GM18507 (cell line): ENCODE measurements at regions not wholly inside any gene's neighbourhood (a gene's known extent, or its start where the extent isn't known, plus 50 kb on each side); places are given as distances from the start of the nearest gene placed in this dataset.

Experiments
- DNase-seq: peaks from one replicate; pipeline ENCODE4 v3.0.0; 2011; ENCODE audit warnings: low read depth; ENCODE audit not compliant: insufficient read length; ENCODE audit errors: extremely low spot score
- FAIRE-seq: peaks from 2 replicates; lab custom pipeline; 2011; peaks lifted over from hg19 to GRCh38; lab: Jason Lieb, UNC

GRCh38 chr16:66131895-66132294 is 234.6 kb upstream of the CDH5 start:
- no peak for FAIRE-seq

DNA sequence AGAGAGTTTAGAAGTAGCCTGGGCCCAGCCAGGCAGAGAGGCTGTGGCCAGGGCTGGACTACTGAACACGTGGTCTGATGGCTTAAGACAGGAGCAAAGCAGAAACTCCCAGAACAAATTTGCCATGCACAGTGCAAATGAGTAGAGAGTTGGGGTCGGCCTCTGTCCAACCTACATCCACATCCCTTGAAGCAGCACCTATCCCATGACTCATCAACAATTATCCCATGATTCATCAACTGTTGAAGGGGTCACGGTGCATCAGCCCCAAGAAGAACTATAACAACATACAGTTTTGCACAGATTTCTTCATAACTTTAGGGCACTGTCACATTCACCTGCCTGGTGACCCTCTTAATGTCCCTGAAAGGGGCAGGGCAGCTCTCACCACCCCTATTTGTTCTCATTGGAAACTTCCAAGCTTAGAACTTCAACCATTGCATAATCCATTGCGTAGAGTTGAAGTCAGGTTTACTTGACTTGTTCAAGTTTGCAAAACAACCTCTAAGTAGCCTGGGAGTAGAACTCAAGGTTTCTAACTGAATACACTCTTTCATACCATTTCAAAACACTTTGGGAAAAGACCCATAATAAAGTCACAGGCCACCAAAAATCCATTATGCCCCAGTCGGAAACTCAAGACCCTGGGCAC is 235.2 kb upstream of the CDH5 start:
- FAIRE-seq (no peak), DNase-seq (no peak)

More at GRCh38 chr16:66131895-66132294, 234.6 kb upstream of the CDH5 start:
- no peak for DNase-seq

- no peak for DNase-seq
- FAIRE-seq: no peak
Measured at GRCh38 chr16:66130296-66130905, 236.1 kb upstream of the CDH5 start.

GRCh38 chr16:66129196-66129595 is 237.3 kb upstream of the CDH5 start:
- FAIRE-seq: no peak
- DNase-seq: no peak

GRCh38 chr16:66128371-66128770 is 238.1 kb upstream of the CDH5 start:
- DNase-seq (no peak), FAIRE-seq (no peak)

GRCh38 chr16:66127459-66128370 is 238.8 kb upstream of the CDH5 start:
- DNase-seq (no peak), FAIRE-seq (no peak)

DNA sequence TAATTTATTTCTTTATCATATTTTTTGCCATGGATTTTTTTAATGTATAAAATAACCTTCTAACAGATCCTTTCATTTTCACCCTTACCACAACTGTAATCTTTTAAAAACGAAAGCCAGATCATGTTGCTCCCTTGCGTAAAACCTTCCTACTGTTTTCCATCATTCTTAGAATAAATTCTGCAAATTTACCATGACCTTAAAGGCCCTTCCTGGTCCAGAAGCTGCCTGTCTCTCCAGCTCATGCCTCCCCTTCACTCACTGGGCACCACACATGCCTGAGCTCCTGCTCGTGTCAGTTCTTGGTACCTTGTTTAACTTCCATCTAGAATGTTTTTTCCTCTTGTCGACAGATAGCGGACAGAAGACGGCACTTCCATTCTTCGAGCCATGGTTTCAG is 245.0 kb upstream of the CDH5 start:
- DNase-seq (no peak), FAIRE-seq (no peak)

- no peak for FAIRE-seq
- DNase-seq: no peak
Measured at GRCh38 chr16:66120656-66121055, 245.8 kb upstream of the CDH5 start.

- no peak for FAIRE-seq
- no peak for DNase-seq
Measured at GRCh38 chr16:66116163-66117002, 250.1 kb upstream of the CDH5 start.

- FAIRE-seq (no peak), DNase-seq (no peak)
Measured at GRCh38 chr16:66115373-66115772, 251.1 kb upstream of the CDH5 start.

DNA sequence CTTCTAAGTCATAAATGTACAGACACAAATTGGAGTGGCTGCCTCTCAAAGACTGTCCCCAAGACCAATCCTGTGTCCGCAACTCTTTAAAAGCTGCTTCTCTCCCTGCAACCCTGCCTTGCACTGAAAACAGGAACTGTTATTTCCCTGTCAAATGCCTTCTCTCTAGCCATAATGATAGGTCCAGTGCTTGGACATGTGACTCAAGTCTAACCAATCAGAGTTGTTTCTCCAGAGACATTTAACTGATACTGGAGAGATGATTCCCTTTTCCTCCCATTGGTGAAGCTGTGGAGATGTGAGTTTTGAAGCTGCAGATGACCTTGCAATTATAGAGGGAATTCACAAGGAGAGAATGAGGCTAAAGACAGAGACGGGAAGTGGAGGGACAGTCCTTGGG is 253.3 kb upstream of the CDH5 start:
- no peak for DNase-seq
- FAIRE-seq: no peak

DNA sequence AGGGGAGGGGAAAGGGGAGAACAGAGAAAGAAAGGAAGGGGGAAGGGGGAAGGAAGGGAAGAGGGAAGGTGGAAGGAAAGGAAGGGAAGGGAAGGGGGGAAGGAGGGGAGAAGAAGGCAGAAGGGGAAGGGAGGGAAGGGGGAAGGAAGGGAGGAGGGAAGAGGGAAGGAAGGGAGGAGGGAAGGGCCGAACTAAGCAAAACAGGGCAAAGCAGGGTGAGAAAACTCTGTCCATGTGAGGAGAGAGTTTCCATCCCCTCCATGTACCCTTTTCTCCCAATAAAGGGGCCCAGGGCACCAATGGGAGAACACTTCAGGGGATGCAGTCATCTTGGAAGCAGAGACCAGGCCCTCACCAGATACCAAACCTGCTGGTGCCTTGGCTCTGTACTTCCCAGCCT is 256.8 kb upstream of the CDH5 start:
- FAIRE-seq (no peak), DNase-seq (no peak)

DNA sequence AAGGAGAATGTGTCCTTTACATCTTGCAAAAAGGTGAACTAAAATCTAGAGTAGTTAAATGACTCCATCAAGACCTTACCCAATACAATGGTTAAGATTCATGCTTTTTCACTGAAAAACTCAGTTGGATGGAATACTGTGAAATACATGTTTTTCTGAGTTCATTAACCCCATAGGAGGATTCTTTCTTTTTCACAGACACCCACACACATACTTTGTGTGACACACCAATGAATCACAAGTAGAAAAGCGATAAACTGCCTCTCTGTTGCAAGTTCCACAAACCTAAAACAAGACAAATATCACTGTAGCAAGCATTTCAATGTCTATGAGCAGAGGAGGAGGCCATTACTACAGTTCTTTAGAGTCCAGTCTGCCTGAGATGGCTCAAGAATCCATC is 258.8 kb upstream of the CDH5 start:
- no peak for DNase-seq
- FAIRE-seq: no peak

- FAIRE-seq: no peak
- no peak for DNase-seq
Measured at GRCh38 chr16:66103211-66103610, 263.3 kb upstream of the CDH5 start.

- no peak for FAIRE-seq
- no peak for DNase-seq
Measured at GRCh38 chr16:66099306-66099705, 267.2 kb upstream of the CDH5 start.

GRCh38 chr16:66097751-66098150 is 268.7 kb upstream of the CDH5 start:
- no peak for DNase-seq
- no peak for FAIRE-seq

- FAIRE-seq (no peak), DNase-seq (no peak)
Measured at GRCh38 chr16:66095676-66096075, 270.8 kb upstream of the CDH5 start.

- no peak for DNase-seq
- FAIRE-seq: no peak
Measured at GRCh38 chr16:66093191-66093590, 273.3 kb upstream of the CDH5 start.

GRCh38 chr16:66091471-66091891 is 275.0 kb upstream of the CDH5 start:
- FAIRE-seq (no peak), DNase-seq (no peak)

- DNase-seq: no peak
- FAIRE-seq: no peak
Measured at GRCh38 chr16:66088681-66089080, 277.8 kb upstream of the CDH5 start.
